Left colon (tissue), 2 donors: ENCODE measurements at regions not wholly inside any gene's neighbourhood (a gene's known extent, or its start where the extent isn't known, plus 50 kb on each side); places are given as distances from the start of the nearest gene placed in this dataset.

Source experiments
- ATAC-seq: fragments of 200-7000 bp; cut with Tn5 transposase; one replicate; pipeline ENCODE4 v1.9.1; 2020; ENCODE audit warnings: mild to moderate bottlenecking, moderate library complexity
- DNase-seq, 2 donors: peaks; one replicate each; pipeline ENCODE4 v3.0.0-alpha.2; 2020
- intact Hi-C, 2 donors: fragments of 100-400 bp; cut with DNase I in 1 of 2; cut with micrococcal nuclease in 1 of 2; formaldehyde crosslinking; loops; one replicate each; pipeline versions ENCODE4 v1.11.2 to v1.14.0; 2022; cut with DNase I, micrococcal nuclease
- donor health status: DM: no; HTN: no; CAD: no.
- donor health status: DM: yes; HTN: yes; CAD: no.

- intact Hi-C loops = no loop called here
- DNase-seq (no peak), ATAC-seq (no peak)
Observed at GRCh38 chr2:45193581-45193980, 184.3 kb upstream of the SIX2 start.

GRCh38 chr2:45192991-45193390 lies 183.7 kb upstream of the SIX2 start:
- no peak for ATAC-seq
- DNase-seq = no peak

GRCh38 chr2:45192481-45192880 lies 183.2 kb upstream of the SIX2 start:
- ATAC-seq = no peak
- DNase-seq = no peak
- intact Hi-C loops = no loop called here

More at GRCh38 chr2:45192991-45193390, 183.7 kb upstream of the SIX2 start:
- intact Hi-C loops = no loop called here

GRCh38 chr2:45191976-45192375 lies 182.7 kb upstream of the SIX2 start:
- ATAC-seq (no peak), DNase-seq (no peak)

GRCh38 chr2:45191146-45191863 lies 182.1 kb upstream of the SIX2 start:
- intact Hi-C loops = no loop called here

More at GRCh38 chr2:45191976-45192375, 182.7 kb upstream of the SIX2 start:
- intact Hi-C loops = no loop called here

GRCh38 chr2:45190481-45190942 lies 181.3 kb upstream of the SIX2 start:
- intact Hi-C loops = no loop called here
- ATAC-seq (no peak), DNase-seq (no peak)

More at GRCh38 chr2:45191146-45191863, 182.1 kb upstream of the SIX2 start:
- DNase-seq (no peak), ATAC-seq (no peak)

- ATAC-seq = no peak
- DNase-seq = no peak
- intact Hi-C loops = no loop called here
Observed at GRCh38 chr2:45184606-45185005, 175.4 kb upstream of the SIX2 start.

- ATAC-seq (no peak), DNase-seq (no peak)
- intact Hi-C loops = no loop called here
Observed at GRCh38 chr2:45182667-45183295, 173.5 kb upstream of the SIX2 start.

- no peak for ATAC-seq
- no peak for DNase-seq
- intact Hi-C loops = no loop called here
Observed at GRCh38 chr2:45180779-45181178, 171.5 kb upstream of the SIX2 start.

GRCh38 chr2:45180033-45180746 lies 170.9 kb upstream of the SIX2 start:
- ATAC-seq (no peak), DNase-seq (no peak)
- intact Hi-C loops = no loop called here

GRCh38 chr2:45178854-45179253 lies 169.6 kb upstream of the SIX2 start:
- intact Hi-C loops = no loop called here
- ATAC-seq (no peak), DNase-seq (no peak)

- intact Hi-C loops = no loop called here
- no peak for ATAC-seq
- no peak for DNase-seq
Observed at GRCh38 chr2:45178359-45178758, 169.1 kb upstream of the SIX2 start.

GRCh38 chr2:45177870-45178269 lies 168.6 kb upstream of the SIX2 start:
- ATAC-seq (no peak), DNase-seq (no peak)
- intact Hi-C loops = no loop called here

- DNase-seq (no peak), ATAC-seq (no peak)
- intact Hi-C loops = no loop called here
Observed at GRCh38 chr2:45176390-45176789, 167.1 kb upstream of the SIX2 start.

GRCh38 chr2:45173513-45173912 lies 164.3 kb upstream of the SIX2 start:
- DNase-seq (no peak), ATAC-seq (no peak)
- intact Hi-C loops = no loop called here

- DNase-seq (no peak), ATAC-seq (no peak)
- intact Hi-C loops = no loop called here
Observed at GRCh38 chr2:45172760-45173392, 163.6 kb upstream of the SIX2 start.

- intact Hi-C loops = no loop called here
- no peak for DNase-seq
Observed at GRCh38 chr2:45172142-45172541, 162.9 kb upstream of the SIX2 start.

GRCh38 chr2:45171136-45171501 lies 161.9 kb upstream of the SIX2 start:
- intact Hi-C loops = no loop called here
- DNase-seq (no peak), ATAC-seq (no peak)

More at GRCh38 chr2:45172142-45172541, 162.9 kb upstream of the SIX2 start:
- ATAC-seq = no peak
